MM.1S (cell line): ENCODE measurements at regions not wholly inside any gene's neighbourhood (a gene's known extent, or its start where the extent isn't known, plus 50 kb on each side); places are given as distances from the start of the nearest gene placed in this dataset.

ENCODE experiments used
- CTCF ChIP-seq: fragments of 300-600 bp; sonication (generic); IDR thresholded peaks from 2 replicates; pipeline ENCODE4 v1.5.1; 2016; ENCODE audit warnings: antibody characterized with exemption, low read length, mixed read lengths
- EZH2phosphoT487 ChIP-seq: fragments of 300-600 bp; sonication (generic); IDR thresholded peaks from 2 replicates; pipeline ENCODE4 v1.6.1; 2018; ENCODE audit warnings: antibody characterized with exemption, low read length

GRCh38 chr15:77547801-77548588 lies 84.7 kb downstream of the LINGO1 start:
- no peak for TF ChIP-seq EZH2phosphoT487
- no peak for TF ChIP-seq CTCF
